ENCODE measurements at regions not wholly inside any gene's neighbourhood (a gene's known extent, or its start where the extent isn't known, plus 50 kb on each side); places are given as distances from the start of the nearest gene placed in this dataset.

GRCh38 chr1:195618287-195618686, 990.0 kb downstream of the KCNT2 start:
- no peak for DNase-seq

DNA sequence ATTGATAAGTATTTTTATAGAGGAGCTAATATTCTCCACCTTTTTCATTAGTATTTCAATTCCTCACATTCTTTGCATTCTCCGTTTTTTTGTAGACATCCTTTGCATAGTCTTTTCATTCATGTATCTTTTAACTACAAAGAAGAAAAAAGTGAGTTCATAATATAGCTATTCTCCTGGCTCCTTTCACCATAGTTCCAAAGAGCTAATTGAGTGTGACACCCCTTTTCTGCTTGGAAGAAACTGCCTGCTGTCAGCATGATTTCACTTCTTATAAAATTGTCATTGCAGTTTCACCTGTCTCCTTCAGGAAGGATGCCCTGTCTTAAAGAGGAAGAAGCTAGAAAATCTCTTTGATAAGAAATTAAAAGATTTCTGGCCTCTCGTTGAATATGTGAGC, 991.1 kb downstream of the KCNT2 start:
- no peak for DNase-seq

- DNase-seq = no peak
These were observed 999.4 kb downstream of the KCNT2 start for GRCh38 chr1:195608883-195609282.

DNA sequence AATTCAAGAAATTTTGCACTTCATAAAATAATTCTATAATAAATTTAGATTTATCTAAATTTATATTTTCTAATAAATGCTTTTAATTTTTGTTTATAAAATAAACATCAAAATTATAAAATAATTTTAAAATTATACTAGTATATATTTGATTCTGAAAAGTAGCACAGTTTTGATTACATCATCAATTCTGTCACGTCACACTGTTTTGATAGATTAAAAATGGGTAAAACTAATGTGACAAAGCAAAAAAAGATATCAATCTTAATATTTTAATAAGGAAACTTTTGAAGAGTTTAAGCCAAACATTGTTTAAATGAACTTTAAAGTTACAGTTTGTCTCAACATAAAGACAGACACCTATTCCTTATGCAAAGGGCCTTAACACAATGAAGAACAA, 1001.8 kb downstream of the KCNT2 start:
- no peak for DNase-seq

- no peak for DNase-seq
These were observed 1004.0 kb downstream of the KCNT2 start for GRCh38 chr1:195604287-195604686.

- DNase-seq = no peak
These were observed 1010.3 kb downstream of the KCNT2 start for GRCh38 chr1:195597891-195598290.

DNA sequence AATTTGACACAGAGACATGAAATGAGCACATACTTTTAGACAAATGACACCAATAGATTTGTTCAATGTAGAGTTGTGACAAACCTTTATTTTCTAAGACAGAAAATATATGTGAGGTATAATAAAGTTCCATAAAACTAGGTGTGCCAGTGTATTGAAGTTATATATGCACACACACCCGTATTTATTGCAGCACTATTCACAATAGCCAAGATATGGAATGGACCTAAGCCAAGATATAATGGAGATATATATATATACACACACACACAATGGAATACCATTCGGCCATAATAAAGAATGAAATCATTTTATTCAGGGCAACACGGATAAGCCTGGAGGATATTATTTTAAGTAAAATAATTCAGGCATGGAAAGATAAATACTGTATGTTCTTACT, 1013.5 kb downstream of the KCNT2 start:
- no peak for DNase-seq

DNA sequence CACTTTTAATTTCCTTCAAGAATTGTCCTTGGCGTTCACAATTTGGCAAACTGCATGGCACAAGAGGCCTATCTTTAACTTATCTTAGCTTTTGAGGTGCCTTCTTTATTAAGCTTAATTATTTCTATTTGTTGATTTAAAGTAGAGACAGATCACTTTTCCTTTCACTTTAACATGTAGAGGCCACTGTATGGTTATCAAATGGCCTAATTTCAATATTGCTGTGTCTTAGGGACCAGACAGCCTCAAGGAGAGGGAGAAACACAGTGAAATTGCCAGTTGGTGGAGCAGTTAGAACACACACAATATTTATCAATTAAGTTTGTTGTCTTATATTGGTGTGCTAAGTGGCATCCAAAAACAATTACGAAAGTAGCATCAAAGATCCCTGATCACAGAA, 1013.9 kb downstream of the KCNT2 start:
- no peak for DNase-seq

DNA sequence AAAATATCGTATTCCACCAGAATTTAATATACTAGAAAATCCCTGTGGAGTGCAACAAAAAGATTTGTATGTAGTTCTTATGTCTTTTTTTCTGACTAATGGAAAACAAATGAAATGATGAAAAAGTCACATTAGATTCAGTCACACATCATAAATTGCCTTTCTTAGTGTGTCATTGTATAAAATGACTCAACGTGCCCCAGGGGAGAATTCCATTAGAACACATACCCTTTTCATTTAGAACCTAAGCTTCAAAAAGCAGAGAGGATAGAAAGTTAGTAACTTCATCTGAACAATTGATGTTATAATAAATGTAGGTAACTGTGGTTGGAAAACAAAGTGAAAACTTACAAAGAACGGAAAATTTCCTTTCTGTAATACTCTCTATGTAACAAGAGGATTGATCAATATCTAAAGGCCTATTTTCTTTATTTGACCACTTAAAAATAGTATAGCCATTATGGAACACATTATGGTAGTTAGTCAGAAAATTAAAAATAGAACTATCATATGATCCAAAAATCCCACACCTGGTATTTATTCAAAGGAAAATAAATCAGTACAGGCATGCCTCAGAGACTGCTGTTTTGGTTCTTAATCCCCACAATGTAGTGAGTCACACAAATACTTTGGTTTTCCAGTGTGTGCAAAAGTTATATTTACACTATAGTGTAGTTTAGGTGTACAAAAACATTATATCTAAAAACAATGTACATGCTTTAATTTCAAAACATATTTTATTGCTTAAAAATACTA, 1016.1 kb downstream of the KCNT2 start:
- no peak for DNase-seq

GRCh38 chr1:195590649-195591048, 1017.6 kb downstream of the KCNT2 start:
- DNase-seq = no peak

DNA sequence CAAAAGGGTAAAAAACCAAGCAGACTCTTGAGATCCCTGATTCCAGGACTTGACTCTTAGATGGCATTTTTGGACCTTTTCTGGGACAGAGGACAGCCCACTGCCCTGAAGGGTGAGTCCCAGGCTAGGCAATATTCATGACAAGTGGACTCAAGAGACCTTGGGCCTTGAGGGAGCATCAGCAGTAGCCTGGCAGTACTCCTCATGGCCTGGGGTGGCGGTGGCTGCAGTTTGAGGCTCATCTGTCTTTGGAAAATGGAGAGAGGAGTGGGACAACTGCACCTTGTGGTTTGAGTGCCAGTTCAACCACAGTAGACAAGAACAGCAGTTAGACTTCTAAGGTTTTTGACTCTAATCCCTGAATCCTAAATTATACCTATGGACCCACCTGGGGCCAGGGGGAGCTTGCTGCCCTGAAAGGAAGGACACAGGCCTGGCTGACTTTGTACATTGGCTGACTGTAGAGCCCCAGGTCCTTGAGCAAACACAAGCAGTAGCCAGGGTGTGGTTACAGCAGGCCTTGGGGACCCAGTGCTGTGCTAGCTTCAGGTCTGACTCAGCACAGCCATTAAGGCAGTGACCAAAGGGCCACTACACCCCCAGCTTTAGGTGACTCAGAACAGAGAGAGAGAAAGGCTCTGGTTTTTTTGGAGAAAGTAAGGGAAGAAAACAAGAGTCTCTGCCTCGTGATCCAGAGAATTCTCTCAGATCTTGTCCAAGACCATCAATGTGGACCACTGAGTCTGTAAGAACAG, 1023.2 kb downstream of the KCNT2 start:
- DNase-seq = no peak

- DNase-seq = no peak
These were observed 1027.3 kb downstream of the KCNT2 start for GRCh38 chr1:195580988-195581387.

DNA sequence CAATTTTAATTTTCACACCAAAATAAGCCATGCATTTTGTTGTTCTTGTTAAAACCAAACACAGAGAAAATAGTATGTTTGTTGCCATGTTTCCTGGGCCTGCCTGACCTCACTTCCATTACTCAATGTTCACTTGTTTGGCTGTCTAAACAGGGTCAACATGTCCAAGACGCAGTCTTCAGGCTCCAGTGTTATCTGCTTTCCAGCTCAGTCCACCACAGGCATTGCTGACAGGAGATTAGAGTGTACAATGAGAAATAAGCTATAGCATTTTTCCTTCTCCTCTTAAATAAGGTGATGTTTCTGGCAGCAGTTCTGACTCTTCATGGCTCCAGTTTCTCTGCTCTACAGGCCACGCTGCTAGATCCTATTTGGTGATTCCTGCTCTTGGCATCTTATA, 1030.5 kb downstream of the KCNT2 start:
- no peak for DNase-seq

- DNase-seq = peak; percentile 17 to 67
These were observed 1031.6 kb downstream of the KCNT2 start for GRCh38 chr1:195576641-195577040.

DNA sequence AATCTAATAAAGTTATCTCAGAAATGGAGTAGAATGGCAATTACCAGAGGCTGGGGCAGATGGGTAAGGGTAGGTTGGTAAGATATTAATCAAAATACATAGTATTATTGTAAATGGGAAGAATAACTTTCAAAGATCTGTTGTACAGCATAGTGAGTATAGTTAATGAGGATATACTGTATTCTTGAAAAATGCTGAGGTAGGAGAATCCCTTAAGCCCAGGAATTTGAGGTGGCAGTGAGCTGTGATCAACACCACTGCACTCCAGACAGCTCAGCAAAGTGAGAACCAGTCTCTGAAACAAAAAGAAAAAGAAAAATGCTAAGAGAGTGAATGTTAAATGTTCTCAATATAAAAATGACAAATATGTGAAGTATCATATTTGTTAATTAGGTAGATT, 1033.7 kb downstream of the KCNT2 start:
- no peak for DNase-seq

GRCh38 chr1:195569934-195570333, 1038.3 kb downstream of the KCNT2 start:
- no peak for DNase-seq

DNA sequence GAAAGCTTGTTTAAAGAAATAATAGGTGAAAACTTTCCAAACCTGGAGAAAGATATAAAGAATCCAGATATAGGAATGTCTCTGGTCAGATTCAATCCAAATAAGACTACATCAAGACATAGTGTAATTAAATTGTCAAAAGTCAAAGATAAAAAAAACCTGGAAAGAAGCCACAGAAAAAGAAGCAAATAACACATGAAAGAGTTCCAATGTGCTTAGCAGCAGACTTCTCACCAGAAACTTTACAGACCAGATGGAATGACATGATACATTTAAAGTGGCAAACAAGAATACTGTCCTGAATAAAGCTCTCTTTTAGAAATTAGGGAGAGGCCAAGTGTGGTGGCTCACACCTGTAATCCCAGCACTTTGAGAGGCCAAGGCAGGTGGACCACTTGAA, 1039.9 kb downstream of the KCNT2 start:
- DNase-seq = no peak

GRCh38 chr1:195562074-195562473, 1046.2 kb downstream of the KCNT2 start:
- no peak for DNase-seq

GRCh38 chr1:195550071-195550862, 1058.0 kb downstream of the KCNT2 start:
- DNase-seq = no peak

DNA sequence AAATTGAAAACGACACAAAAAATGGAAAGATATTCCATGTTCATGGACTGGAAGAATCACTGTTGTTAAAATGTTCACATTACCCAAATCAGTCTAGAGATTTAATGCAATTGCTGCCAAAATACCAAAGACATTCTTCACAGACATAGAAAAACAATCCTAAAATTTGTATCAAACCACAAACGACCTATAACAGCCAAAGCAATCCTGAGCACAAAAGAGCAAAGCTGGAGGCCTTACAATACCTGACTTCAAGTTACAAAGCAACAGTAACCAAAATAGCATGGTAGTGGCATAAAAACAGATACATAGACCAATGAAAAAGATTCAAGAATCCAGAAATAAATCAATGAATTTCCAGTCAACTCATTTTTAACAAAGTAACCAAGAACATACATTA, 1077.3 kb downstream of the KCNT2 start:
- no peak for DNase-seq

DNA sequence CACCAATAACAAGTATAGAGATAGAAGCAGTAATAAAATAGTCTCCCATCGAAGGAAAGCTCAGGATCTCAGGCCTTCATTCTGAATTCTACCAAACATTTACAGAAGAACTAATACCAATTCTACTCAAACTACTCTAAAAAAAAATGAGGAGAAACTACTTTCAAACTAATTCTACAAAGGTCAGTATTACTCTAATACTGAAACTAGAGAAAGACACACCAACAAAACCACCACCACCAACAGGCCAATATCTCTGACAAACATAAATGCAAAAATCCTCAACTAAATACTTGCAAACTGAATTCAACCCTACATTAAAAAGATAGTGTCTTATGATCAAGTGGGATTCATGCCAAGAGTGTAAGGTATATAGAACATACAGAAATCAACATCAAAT, 1078.4 kb downstream of the KCNT2 start:
- DNase-seq = no peak

DNA sequence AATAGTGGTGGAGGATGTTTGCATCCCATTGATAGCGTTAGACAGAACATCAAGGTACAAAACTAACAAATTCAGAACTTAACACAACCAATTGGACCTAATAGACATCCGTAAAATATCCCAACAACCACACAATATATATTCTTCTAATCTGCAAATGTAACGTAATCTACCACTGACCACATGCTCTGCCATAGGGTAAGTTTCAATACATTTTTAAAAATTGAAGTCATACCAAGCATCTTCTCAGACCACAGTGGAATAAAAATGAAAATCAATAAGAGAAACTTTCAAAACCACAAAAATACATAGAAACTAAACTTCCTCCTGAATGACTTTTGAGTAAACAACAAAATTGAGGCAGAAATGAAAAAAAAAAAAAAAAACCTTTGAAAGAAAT, 1087.5 kb downstream of the KCNT2 start:
- no peak for DNase-seq

- no peak for DNase-seq
These were observed 1092.2 kb downstream of the KCNT2 start for GRCh38 chr1:195516036-195516435.

DNA sequence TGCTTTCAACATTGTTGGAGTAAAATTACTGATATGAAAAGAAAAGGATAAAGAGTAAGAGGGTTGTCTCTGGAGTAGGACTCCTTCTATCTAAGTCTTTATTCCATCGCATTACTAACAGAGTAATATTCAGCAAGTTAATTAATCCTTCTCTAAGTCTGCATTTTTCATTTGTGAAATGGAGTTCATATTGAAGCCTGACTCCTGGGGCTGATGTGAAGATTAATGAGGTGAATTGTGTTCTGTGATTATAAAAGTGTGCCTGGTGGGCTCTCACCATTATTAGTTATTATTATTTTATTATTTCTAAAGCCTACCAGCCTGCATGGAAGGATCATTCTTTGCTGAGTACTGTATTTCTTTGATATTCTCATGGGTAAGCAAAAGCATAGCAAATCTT, 1096.7 kb downstream of the KCNT2 start:
- no peak for DNase-seq
